Calu3 (cell line): ENCODE measurements at regions not wholly inside any gene's neighbourhood (a gene's known extent, or its start where the extent isn't known, plus 50 kb on each side); places are given as distances from the start of the nearest gene placed in this dataset.

Experiments
- BruUV-seq: library from RNA; stranded (reverse); fragments of 400-500 nt; replicated peaks from 2 replicates; lab custom pipeline; 2021; lab: Mats Ljungman, UMichigan
- CTCF ChIA-PET: fragments of 300-600 bp; sonication (Branson Sonifier 250); formaldehyde crosslinking; loops from one replicate; lab custom pipeline; 2022; ENCODE audit warnings: antibody characterized with exemption; lab: Charles Lee
- DNase-seq: peaks from one replicate; pipeline ENCODE4 v3.0.0; 2022
- H3K27ac Mint-ChIP-seq: one replicate; pipeline ENCODE4 v1.8.0; 2022; ENCODE audit warnings: mixed read lengths; ENCODE audit not compliant: unreplicated experiment
- H3K27me3 Mint-ChIP-seq: one replicate; pipeline ENCODE4 v1.8.0; 2022; ENCODE audit warnings: mixed read lengths; ENCODE audit not compliant: unreplicated experiment
- H3K36me3 Mint-ChIP-seq: one replicate; pipeline ENCODE4 v1.8.0; 2022; ENCODE audit warnings: mild to moderate bottlenecking, moderate library complexity, mixed read lengths; ENCODE audit not compliant: insufficient read depth, unreplicated experiment
- H3K4me1 Mint-ChIP-seq: one replicate; pipeline ENCODE4 v1.8.0; 2022; ENCODE audit warnings: mild to moderate bottlenecking, low read depth, mixed read lengths; ENCODE audit not compliant: unreplicated experiment
- H3K4me3 Mint-ChIP-seq: one replicate; pipeline ENCODE4 v1.8.0; 2022; ENCODE audit warnings: mild to moderate bottlenecking, low read depth, moderate library complexity, mixed read lengths; ENCODE audit not compliant: unreplicated experiment
- H3K9me3 Mint-ChIP-seq: one replicate; pipeline ENCODE4 v1.8.0; 2022; ENCODE audit warnings: low read depth, mixed read lengths; ENCODE audit not compliant: unreplicated experiment
- intact Hi-C: fragments of 100-400 bp; cut with micrococcal nuclease; formaldehyde crosslinking; loops from one replicate; pipeline ENCODE4 v1.10.0; 2022; ENCODE audit not compliant: unreplicated experiment
- TF ChIP-seq, protein P1 (sequence below): fragments of 200-600 bp; IDR thresholded peaks from one replicate; pipeline ENCODE4 v1.8.0; 2022; ENCODE audit warnings: antibody characterized with exemption; ENCODE audit not compliant: unreplicated experiment

DNA sequence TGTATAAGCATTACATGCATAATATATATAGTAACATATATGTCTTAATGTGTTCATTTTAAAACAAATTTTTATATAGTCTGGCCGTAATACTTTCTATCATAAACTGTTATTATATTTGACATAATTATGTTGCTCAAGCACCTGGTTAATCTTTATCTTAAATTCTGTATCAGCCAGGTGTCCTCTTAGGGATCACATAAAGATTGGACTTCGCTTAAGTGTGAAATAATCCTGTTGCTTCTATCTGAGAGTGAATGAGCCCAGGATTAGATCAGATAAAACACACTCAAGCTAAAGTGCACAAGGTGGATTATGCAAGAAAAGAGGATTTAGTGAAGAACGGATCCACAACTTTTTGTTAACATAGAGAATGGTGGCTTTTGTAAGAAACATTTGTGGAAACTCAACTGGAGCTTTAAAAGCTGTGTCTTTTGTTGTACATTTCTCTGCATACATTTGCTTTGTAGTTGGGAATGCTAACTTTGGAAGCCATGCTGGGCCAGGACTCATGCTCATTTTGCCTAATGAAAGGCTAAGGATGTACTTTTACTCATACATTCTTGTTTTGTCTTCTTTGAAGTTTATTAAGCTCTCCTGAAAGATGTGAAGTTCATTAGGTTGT lies 437.8 kb downstream of the ZIC1 start:
- DNase-seq: no peak
- H3K27me3 Mint-ChIP-seq: no peaks in the 10 kb centered on the region
- no peak overlapping the region for H3K27ac Mint-ChIP-seq
- H3K4me3 Mint-ChIP-seq: no peak overlapping the region
- intact Hi-C loops: no loop called here
- no peaks in the 10 kb centered on the region for H3K9me3 Mint-ChIP-seq
- H3K36me3 Mint-ChIP-seq: no peaks in the 10 kb centered on the region
- TF ChIP-seq, protein P1, sequence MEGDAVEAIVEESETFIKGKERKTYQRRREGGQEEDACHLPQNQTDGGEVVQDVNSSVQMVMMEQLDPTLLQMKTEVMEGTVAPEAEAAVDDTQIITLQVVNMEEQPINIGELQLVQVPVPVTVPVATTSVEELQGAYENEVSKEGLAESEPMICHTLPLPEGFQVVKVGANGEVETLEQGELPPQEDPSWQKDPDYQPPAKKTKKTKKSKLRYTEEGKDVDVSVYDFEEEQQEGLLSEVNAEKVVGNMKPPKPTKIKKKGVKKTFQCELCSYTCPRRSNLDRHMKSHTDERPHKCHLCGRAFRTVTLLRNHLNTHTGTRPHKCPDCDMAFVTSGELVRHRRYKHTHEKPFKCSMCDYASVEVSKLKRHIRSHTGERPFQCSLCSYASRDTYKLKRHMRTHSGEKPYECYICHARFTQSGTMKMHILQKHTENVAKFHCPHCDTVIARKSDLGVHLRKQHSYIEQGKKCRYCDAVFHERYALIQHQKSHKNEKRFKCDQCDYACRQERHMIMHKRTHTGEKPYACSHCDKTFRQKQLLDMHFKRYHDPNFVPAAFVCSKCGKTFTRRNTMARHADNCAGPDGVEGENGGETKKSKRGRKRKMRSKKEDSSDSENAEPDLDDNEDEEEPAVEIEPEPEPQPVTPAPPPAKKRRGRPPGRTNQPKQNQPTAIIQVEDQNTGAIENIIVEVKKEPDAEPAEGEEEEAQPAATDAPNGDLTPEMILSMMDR: no peak
- BruUV-seq: no TSS peak
- no peaks in the 10 kb centered on the region for H3K4me1 Mint-ChIP-seq
- CTCF ChIA-PET: interaction anchor here (1.5 kb wide), 1 partner anchor 17 kb away, joined by 4 read pairs; no protein-coding TSS in a partner anchor

DNA sequence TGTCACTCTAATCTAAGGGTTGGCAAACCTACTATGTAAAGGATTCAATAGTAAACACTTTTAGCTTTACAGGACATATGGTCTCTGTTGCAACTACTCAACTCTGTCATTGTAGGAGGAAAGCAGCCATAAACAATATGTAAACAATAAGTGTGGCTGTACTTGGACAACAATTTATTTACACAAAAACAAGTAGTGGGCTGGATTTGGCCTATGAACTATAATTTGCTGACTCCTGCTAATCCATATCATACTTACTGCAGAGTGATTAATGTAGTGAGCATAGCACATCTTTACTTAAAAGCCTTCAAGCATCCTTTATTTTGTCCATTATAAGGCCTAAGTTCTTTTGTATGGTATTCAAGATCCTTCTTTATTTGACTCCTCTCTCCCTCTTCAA lies 441.9 kb downstream of the ZIC1 start:
- no peak for DNase-seq
- CTCF ChIA-PET: no interaction called here
- Mint-ChIP-seq H3K4me3 (no peak overlapping the region), H3K4me1 (no peaks in the 10 kb centered on the region), H3K36me3 (no peaks in the 10 kb centered on the region), H3K27me3 (no peaks in the 10 kb centered on the region), H3K9me3 (no peaks in the 10 kb centered on the region), H3K27ac (no peak overlapping the region)
- intact Hi-C loops: no loop called here
- TF ChIP-seq, protein P1: no peak
- BruUV-seq: no TSS peak

DNA sequence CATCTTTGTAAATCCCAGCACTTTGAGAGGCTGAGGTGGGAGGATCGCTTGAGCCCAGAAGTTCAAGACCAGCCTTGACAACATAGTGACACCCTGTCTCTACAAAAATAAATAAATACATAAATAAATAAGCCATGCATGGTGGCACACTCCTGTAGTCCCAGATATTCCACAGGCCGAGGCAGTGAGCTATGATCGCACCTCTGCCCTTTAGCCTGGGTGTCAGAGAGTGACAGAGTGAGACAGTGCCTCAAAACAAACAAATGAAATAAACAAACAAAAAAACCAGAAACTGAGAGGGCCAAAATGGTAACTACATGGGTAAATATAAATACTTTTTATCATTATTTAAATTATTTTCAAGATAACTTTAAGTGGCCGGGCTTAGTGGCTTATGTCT lies 445.4 kb downstream of the ZIC1 start:
- BruUV-seq: no TSS peak
- intact Hi-C loops: no loop called here
- DNase-seq: no peak
- Mint-ChIP-seq H3K27ac (no peak overlapping the region), H3K4me3 (no peak overlapping the region), H3K36me3 (no peaks in the 10 kb centered on the region), H3K27me3 (no peaks in the 10 kb centered on the region), H3K4me1 (no peaks in the 10 kb centered on the region), H3K9me3 (peaks cover 11% of the 10 kb centered on the region)
- TF ChIP-seq, protein P1: no peak
- CTCF ChIA-PET: no interaction called here

DNA sequence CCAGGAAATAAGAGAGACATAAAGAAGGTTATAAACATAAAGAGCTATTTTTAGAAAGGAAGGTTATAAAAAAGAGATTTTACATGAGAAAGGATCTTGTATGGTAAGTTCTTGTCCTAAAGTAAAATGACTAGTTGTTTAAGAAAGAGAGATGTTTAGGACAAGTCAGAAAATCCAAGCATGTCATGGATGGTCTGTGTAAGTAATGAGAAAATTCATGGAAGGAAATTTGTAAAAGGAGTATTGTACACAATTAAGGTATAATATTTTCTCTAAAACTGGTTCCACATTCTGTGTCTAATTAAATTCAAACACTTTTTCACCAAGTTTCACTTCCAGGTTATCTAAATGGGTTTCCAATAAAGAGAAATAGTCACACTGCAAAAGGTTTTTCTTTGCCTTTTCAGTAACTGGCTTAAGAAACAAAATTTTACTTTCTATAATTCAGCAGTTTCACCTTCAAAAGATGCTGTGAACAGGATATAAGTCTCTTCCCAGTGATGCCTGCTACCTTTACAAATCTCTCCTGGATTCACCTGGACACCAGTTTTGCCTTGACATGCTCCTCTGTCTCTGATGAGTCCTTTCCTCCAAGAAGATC lies 455.7 kb downstream of the ZIC1 start:
- H3K9me3 Mint-ChIP-seq: peaks cover 2% of the 10 kb centered on the region
- TF ChIP-seq, protein P1: no peak
- no peaks in the 10 kb centered on the region for H3K4me1 Mint-ChIP-seq
- no peak overlapping the region for H3K27ac Mint-ChIP-seq
- CTCF ChIA-PET: interaction anchor here (1.9 kb wide), 1 partner anchor 18 kb away, joined by 4 read pairs; no protein-coding TSS in a partner anchor
- no peaks in the 10 kb centered on the region for H3K27me3 Mint-ChIP-seq
- intact Hi-C loops: no loop called here
- no peak overlapping the region for H3K4me3 Mint-ChIP-seq
- BruUV-seq: no TSS peak
- DNase-seq: no peak
- no peaks in the 10 kb centered on the region for H3K36me3 Mint-ChIP-seq
